Panc1 (cell line): ENCODE measurements at regions not wholly inside any gene's neighbourhood (a gene's known extent, or its start where the extent isn't known, plus 50 kb on each side); places are given as distances from the start of the nearest gene placed in this dataset.

Experiments
- ATAC-seq: fragments of 200-7000 bp; cut with Tn5 transposase; 2 replicates; pipeline ENCODE4 v1.9.1; 2020; ENCODE audit warnings: mild to moderate bottlenecking, moderate library complexity
- BruUV-seq: library from RNA; stranded (reverse); fragments of 400-500 nt; replicated peaks from 2 replicates; lab custom pipeline; 2021; lab: Mats Ljungman, UMichigan
- CTCF ChIA-PET: fragments of 300-600 bp; sonication (Branson Sonifier 250); formaldehyde crosslinking; loops from one replicate; lab custom pipeline; 2022; ENCODE audit warnings: antibody characterized with exemption; lab: Charles Lee
- POLR2A ChIA-PET: fragments of 300-600 bp; sonication (Branson Sonifier 250); formaldehyde crosslinking; loops from one replicate; lab custom pipeline; 2022; ENCODE audit warnings: antibody characterized with exemption; lab: Charles Lee
- DNase-seq: peaks from one replicate; pipeline ENCODE4 v3.0.0-alpha.2; 2010; ENCODE audit warnings: low read depth, low spot score
- H3K27ac ChIP-seq: 2 replicates; pipeline ENCODE4 v1.5.1; 2011; ENCODE audit warnings: mild to moderate bottlenecking, low read length, inconsistent platforms
- H3K27me3 ChIP-seq: fragments of 200-500 bp; sonication (Bioruptor generic); 2 replicates; pipeline ENCODE4 v1.6.0; 2014; ENCODE audit warnings: low read length, inconsistent platforms; ENCODE audit not compliant: control insufficient read depth, insufficient read depth
- H3K36me3 ChIP-seq: fragments of 200-500 bp; sonication (Bioruptor generic); 2 replicates; pipeline ENCODE4 v1.5.1; 2014; ENCODE audit warnings: inconsistent platforms, mild to moderate bottlenecking, low read length, moderate library complexity; ENCODE audit not compliant: control insufficient read depth, insufficient read depth
- H3K4me1 ChIP-seq: 2 replicates; pipeline ENCODE4 v1.5.1; 2011; ENCODE audit warnings: inconsistent platforms, mild to moderate bottlenecking, low read length, moderate library complexity; ENCODE audit not compliant: control insufficient read depth, insufficient read depth
- H3K4me3 ChIP-seq, 2 experiments: 2 replicates each; pipeline ENCODE4 v1.5.1; 2011 to 2012; ENCODE audit warnings: low read depth in 2 of 2, low read length in 2 of 2, mild to moderate bottlenecking in 2 of 2, inconsistent platforms in 1 of 2, moderate library complexity in 1 of 2
- H3K9me3 ChIP-seq: fragments of 200-500 bp; sonication (Bioruptor generic); 2 replicates; pipeline ENCODE4 v1.5.1; 2014; ENCODE audit warnings: low read depth, mild to moderate bottlenecking, inconsistent platforms, low read length, moderate library complexity; ENCODE audit not compliant: control insufficient read depth, insufficient read depth
- POLR2AphosphoS5 ChIP-seq: IDR thresholded peaks from 2 replicates; pipeline ENCODE4 v1.6.1; 2012; ENCODE audit warnings: mild to moderate bottlenecking, low read depth, low read length, moderate library complexity
- SIN3A ChIP-seq: IDR thresholded peaks from 2 replicates; pipeline ENCODE4 v1.6.1; 2012; ENCODE audit warnings: low read depth, mild to moderate bottlenecking, low read length, moderate library complexity, borderline replicate concordance; ENCODE audit not compliant: insufficient read depth
- TCF7L2 ChIP-seq: IDR thresholded peaks from 2 replicates; pipeline ENCODE4 v1.6.1; 2011; ENCODE audit warnings: mild to moderate bottlenecking, low read depth, low read length, inconsistent platforms
- in situ Hi-C: cut with HindIII; loops from 2 replicates; pipeline ENCODE4 v1.10.0; 2016; ENCODE audit warnings: low sequenced_read_pairs, low pct_unique_long_range_greater_than_20kb
- intact Hi-C: fragments of 100-400 bp; cut with micrococcal nuclease; formaldehyde crosslinking; loops from one replicate; pipeline ENCODE4 v1.10.0; 2022; ENCODE audit not compliant: unreplicated experiment
- TF ChIP-seq, protein P1 (sequence below): fragments of 450-650 bp; IDR thresholded peaks from 2 replicates; pipeline ENCODE4 v1.5.1; 2017; ENCODE audit warnings: mild to moderate bottlenecking
- TF ChIP-seq, protein P2 (sequence below), 2 experiments: IDR thresholded peaks; 2 replicates each; pipeline ENCODE4 v1.6.1; 2011 to 2012; ENCODE audit warnings: low read depth in 2 of 2, control low read depth in 1 of 2, low read length in 1 of 2, mild to moderate bottlenecking in 1 of 2, moderate library complexity in 1 of 2; ENCODE audit not compliant: insufficient read depth in 1 of 2

- no peaks in the 10 kb centered on the region for H3K9me3 ChIP-seq
- no peak overlapping the region for H3K27ac ChIP-seq
- BruUV-seq = no TSS peak
- no peak for DNase-seq
- no peak for ATAC-seq
- H3K36me3 ChIP-seq = no peaks in the 10 kb centered on the region
- intact Hi-C loops = no loop called here
- no peaks in the 10 kb centered on the region for H3K27me3 ChIP-seq
- no peak overlapping the region for H3K4me3 ChIP-seq
- no peaks in the 10 kb centered on the region for H3K4me1 ChIP-seq
- CTCF ChIA-PET = no interaction called here
- in situ Hi-C loops = no loop called here
- POLR2A ChIA-PET = no interaction called here
- no peak for TF ChIP-seq POLR2AphosphoS5
- TF ChIP-seq, protein P1, sequence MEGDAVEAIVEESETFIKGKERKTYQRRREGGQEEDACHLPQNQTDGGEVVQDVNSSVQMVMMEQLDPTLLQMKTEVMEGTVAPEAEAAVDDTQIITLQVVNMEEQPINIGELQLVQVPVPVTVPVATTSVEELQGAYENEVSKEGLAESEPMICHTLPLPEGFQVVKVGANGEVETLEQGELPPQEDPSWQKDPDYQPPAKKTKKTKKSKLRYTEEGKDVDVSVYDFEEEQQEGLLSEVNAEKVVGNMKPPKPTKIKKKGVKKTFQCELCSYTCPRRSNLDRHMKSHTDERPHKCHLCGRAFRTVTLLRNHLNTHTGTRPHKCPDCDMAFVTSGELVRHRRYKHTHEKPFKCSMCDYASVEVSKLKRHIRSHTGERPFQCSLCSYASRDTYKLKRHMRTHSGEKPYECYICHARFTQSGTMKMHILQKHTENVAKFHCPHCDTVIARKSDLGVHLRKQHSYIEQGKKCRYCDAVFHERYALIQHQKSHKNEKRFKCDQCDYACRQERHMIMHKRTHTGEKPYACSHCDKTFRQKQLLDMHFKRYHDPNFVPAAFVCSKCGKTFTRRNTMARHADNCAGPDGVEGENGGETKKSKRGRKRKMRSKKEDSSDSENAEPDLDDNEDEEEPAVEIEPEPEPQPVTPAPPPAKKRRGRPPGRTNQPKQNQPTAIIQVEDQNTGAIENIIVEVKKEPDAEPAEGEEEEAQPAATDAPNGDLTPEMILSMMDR = no peak
- no peak for TF ChIP-seq SIN3A
- TF ChIP-seq, protein P2, sequence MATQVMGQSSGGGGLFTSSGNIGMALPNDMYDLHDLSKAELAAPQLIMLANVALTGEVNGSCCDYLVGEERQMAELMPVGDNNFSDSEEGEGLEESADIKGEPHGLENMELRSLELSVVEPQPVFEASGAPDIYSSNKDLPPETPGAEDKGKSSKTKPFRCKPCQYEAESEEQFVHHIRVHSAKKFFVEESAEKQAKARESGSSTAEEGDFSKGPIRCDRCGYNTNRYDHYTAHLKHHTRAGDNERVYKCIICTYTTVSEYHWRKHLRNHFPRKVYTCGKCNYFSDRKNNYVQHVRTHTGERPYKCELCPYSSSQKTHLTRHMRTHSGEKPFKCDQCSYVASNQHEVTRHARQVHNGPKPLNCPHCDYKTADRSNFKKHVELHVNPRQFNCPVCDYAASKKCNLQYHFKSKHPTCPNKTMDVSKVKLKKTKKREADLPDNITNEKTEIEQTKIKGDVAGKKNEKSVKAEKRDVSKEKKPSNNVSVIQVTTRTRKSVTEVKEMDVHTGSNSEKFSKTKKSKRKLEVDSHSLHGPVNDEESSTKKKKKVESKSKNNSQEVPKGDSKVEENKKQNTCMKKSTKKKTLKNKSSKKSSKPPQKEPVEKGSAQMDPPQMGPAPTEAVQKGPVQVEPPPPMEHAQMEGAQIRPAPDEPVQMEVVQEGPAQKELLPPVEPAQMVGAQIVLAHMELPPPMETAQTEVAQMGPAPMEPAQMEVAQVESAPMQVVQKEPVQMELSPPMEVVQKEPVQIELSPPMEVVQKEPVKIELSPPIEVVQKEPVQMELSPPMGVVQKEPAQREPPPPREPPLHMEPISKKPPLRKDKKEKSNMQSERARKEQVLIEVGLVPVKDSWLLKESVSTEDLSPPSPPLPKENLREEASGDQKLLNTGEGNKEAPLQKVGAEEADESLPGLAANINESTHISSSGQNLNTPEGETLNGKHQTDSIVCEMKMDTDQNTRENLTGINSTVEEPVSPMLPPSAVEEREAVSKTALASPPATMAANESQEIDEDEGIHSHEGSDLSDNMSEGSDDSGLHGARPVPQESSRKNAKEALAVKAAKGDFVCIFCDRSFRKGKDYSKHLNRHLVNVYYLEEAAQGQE (IDR thresholded peaks at IDR 0.05; ENCODE audit: insufficient read depth in 1 of 2, low read depth in 2 of 2, low read length in 1 of 2) = no peak
- no peak for TF ChIP-seq TCF7L2
Measured at GRCh38 chr14:71499018-71499417, 433.2 kb upstream of the RGS6 start.

DNA sequence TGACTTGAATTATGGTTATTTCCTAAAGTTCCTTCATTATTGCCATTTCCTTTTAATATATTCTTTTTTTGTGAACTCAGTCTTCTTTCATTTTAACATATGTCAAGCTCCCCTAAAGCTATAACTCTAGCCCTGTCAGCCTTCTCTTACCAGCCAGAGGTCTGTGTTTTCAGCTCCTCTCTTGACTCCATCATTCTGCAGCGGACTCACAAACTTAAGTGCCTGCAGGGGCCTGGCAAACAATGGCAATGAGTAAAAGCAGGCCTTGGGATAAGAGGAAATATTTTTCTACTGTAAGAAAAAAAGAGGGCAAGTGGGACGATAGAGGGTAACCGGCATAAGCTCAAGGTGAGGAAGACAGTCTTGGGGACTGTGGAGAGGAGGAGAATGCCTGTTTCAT is 424.5 kb upstream of the RGS6 start:
- DNase-seq (no peak), ATAC-seq (no peak)
- no peaks in the 10 kb centered on the region for H3K36me3 ChIP-seq
- H3K4me1 ChIP-seq = no peaks in the 10 kb centered on the region
- H3K9me3 ChIP-seq = no peaks in the 10 kb centered on the region
- in situ Hi-C loops = no loop called here
- no TSS peak for BruUV-seq
- no peaks in the 10 kb centered on the region for H3K27me3 ChIP-seq
- TF ChIP-seq, protein P1 = no peak
- TF ChIP-seq, protein P2 (IDR thresholded peaks at IDR 0.05; ENCODE audit: insufficient read depth in 1 of 2, low read depth in 2 of 2, low read length in 1 of 2) = no peak
- TF ChIP-seq SIN3A (no peak), TCF7L2 (no peak), POLR2AphosphoS5 (no peak)
- no peak overlapping the region for H3K4me3 ChIP-seq
- ChIA-PET CTCF (no interaction called here), POLR2A (no interaction called here)
- H3K27ac ChIP-seq = no peak overlapping the region
- intact Hi-C loops = no loop called here
